AG04450 (cell line): ENCODE measurements at regions not wholly inside any gene's neighbourhood (a gene's known extent, or its start where the extent isn't known, plus 50 kb on each side); places are given as distances from the start of the nearest gene placed in this dataset.

Experiments used
- CTCF ChIA-PET: fragments of 300-600, 350-600 bp; formaldehyde crosslinking; extraction: SDS; loops from one replicate; lab custom pipeline; 2022; ENCODE audit warnings: antibody characterized with exemption, inconsistent platforms; lab: Charles Lee
- POLR2A ChIA-PET: fragments of 350-600 bp; formaldehyde crosslinking; extraction: SDS; loops from one replicate; lab custom pipeline; 2021; ENCODE audit warnings: antibody characterized with exemption, inconsistent platforms; lab: Yijun Ruan, JAX
- DNase-seq: peaks from one replicate; pipeline ENCODE4 v3.0.0-alpha.2; 2011; ENCODE audit warnings: low read depth, low spot score
- H3K27ac ChIP-seq: one replicate; pipeline ENCODE4 v1.5.1; 2012; ENCODE audit warnings: low read depth, low read length, control low read depth
- H3K27me3 ChIP-seq: one replicate; pipeline ENCODE4 v1.6.0; 2012; ENCODE audit warnings: low read length; ENCODE audit not compliant: control insufficient read depth, insufficient read depth
- H3K4me3 ChIP-seq: 2 replicates; pipeline ENCODE4 v1.5.1; 2011; ENCODE audit warnings: mild to moderate bottlenecking, low read depth, low read length, control low read depth
- H3K9me3 ChIP-seq: 2 replicates; pipeline ENCODE4 v1.5.1; 2012; ENCODE audit warnings: low read length; ENCODE audit not compliant: control insufficient read depth, insufficient read depth
- TF ChIP-seq, protein P1 (sequence below): IDR thresholded peaks from 2 replicates; pipeline ENCODE4 v1.5.1; 2011; ENCODE audit warnings: low read depth, low read length, control low read depth, inconsistent platforms

DNA sequence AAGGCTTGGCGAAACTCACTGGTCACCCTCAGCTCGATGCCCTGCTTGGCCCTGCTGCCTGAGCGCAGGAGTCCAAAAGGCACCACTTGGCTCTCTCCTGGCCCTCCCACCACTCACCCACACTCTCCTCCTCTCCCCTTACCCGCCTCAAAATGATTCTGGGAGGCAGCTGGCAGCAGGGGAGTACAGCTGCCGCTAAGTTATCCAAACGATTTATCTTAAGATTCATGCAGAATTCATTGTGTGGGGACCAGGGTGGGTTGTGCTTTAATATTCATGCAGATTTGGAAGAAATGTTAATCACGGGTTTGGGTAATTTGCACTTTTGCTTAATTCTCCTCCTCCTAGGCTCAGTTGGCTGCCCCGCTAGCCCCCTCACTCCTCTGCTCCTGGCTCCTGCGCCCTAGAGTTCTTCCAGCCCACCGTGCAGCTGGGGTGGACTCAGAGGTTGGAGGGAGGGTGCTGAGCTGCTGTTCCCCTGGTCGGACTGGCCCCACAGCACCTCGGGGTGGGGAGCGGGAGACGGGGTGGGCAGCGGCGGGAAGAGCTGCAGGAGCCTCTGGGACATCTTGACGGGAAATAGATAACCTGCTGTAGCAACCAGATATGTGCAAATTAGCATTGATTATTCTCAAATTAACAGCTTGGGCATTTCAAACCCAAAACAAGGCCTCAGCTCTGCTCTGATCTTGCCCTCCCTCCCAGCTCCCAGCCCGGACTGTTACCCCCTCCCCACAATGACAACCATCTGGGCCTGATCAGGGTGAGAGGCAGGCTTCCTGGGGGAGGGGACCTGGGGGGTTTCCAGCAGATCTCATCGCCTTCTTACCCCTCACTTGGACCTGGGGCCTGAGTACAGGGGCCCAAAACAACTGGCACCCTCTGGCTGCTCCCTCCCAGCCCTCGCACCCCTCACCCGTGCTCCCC is 122.6 kb upstream of the RPL38 start:
- Histone ChIP-seq H3K27me3 (no peaks in the 10 kb centered on the region), H3K9me3 (peaks cover 35% of the 10 kb centered on the region), H3K4me3 (no peak overlapping the region), H3K27ac (no peak overlapping the region)
- POLR2A ChIA-PET = no interaction called here
- CTCF ChIA-PET = no interaction called here
- DNase-seq = no peak
- TF ChIP-seq, protein P1, sequence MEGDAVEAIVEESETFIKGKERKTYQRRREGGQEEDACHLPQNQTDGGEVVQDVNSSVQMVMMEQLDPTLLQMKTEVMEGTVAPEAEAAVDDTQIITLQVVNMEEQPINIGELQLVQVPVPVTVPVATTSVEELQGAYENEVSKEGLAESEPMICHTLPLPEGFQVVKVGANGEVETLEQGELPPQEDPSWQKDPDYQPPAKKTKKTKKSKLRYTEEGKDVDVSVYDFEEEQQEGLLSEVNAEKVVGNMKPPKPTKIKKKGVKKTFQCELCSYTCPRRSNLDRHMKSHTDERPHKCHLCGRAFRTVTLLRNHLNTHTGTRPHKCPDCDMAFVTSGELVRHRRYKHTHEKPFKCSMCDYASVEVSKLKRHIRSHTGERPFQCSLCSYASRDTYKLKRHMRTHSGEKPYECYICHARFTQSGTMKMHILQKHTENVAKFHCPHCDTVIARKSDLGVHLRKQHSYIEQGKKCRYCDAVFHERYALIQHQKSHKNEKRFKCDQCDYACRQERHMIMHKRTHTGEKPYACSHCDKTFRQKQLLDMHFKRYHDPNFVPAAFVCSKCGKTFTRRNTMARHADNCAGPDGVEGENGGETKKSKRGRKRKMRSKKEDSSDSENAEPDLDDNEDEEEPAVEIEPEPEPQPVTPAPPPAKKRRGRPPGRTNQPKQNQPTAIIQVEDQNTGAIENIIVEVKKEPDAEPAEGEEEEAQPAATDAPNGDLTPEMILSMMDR = no peak

DNA sequence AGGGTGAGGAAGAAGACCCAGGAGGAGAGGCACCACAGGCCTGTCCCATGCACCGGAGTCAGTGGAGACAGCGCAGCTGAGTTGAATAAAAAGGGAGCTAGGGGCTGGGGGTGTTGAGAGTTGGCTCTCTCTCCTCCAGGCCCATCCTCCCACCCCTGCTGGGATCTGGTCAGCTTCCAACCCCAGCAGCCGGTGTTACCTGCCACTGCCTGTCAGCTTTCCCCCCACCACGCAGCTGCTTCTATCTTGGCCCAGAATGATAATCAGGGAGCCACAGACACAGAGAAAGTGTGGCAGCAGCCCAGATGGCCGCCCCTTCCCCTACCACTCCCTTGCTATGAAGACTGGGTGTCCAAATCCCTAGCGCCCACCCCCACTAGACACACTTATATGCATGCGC is 120.6 kb upstream of the RPL38 start:
- Histone ChIP-seq H3K27ac (no peak overlapping the region), H3K27me3 (no peaks in the 10 kb centered on the region), H3K9me3 (peaks cover 43% of the 10 kb centered on the region), H3K4me3 (no peak overlapping the region)
- no peak for DNase-seq
- TF ChIP-seq, protein P1 = no peak
- ChIA-PET CTCF (no interaction called here), POLR2A (no interaction called here)

DNA sequence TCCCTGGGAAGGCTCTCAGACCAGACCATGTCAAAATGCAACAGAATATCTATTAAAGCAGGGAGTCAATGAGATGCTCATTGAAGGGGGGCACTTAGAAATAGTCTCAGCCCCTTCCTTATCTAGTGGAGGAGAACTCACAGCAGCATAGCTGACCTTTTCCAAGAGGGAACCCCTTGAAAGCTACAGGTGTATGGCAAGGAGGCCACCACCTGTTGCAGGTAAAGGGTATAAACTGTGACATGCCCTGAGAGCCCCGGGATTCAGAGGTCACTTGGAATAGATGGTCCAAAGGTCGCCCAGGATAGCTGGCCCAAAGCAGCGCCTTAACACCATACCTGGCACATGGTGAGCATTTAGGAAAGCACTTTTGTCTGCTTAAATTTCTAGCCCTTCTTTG is 120.2 kb upstream of the RPL38 start:
- H3K4me3 ChIP-seq = no peak overlapping the region
- TF ChIP-seq, protein P1 = no peak
- H3K27me3 ChIP-seq = no peaks in the 10 kb centered on the region
- DNase-seq = no peak
- POLR2A ChIA-PET = no interaction called here
- peaks cover 40% of the 10 kb centered on the region for H3K9me3 ChIP-seq
- CTCF ChIA-PET = no interaction called here
- no peak overlapping the region for H3K27ac ChIP-seq

DNA sequence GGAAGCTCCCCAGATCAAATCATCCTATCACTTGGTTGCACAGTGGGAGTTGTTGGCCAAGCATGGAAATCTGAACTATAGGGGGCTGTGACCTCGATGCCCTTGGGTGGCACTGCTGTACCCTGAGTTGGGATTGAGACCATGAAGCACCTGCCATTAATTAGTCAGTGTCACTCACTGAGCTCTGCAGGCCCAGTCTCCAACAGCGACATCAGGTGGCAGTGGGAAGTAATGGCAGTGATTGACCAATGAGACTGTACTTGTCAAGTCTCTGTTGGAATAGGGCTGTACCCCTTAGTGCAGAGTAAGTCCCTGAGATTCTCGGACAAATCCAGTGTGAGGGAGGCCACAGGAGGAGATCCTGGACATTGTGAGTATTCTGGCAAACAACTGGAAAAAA is 118.0 kb upstream of the RPL38 start:
- DNase-seq = no peak
- CTCF ChIA-PET = no interaction called here
- Histone ChIP-seq H3K27me3 (no peaks in the 10 kb centered on the region), H3K9me3 (peaks cover 39% of the 10 kb centered on the region), H3K27ac (no peak overlapping the region), H3K4me3 (no peak overlapping the region)
- TF ChIP-seq, protein P1 = no peak
- POLR2A ChIA-PET = no interaction called here

DNA sequence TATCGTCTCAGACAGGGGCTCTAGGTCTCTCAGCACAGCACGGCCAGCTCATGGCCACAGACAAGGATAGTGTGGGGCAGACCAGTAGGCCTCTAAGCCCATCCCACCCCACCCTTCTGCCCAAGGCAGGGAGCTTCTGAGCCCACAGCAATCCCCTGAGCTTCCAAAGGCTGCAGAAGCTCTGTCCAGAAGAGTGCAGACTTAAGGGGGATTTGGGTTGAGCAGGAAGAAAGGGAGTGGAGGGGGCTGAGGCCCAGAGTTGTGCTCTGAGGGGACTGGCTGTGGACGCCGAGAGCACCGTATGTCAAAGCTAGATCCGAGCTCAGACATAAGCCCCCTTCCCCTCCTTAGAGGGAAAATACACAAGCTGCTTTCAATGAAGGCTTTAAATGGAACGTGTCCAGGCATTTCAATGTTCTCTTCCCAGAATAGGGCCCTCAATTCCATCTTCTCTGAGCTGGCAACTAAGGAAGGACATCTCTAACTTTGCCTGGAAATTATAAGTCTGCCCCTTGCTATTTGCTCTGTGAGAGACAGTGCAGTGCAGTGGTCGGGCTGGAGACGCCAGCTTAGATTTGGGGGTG is 116.4 kb upstream of the RPL38 start:
- ChIA-PET CTCF (no interaction called here), POLR2A (no interaction called here)
- Histone ChIP-seq H3K9me3 (peaks cover 27% of the 10 kb centered on the region), H3K4me3 (no peak overlapping the region), H3K27ac (no peak overlapping the region), H3K27me3 (no peaks in the 10 kb centered on the region)
- TF ChIP-seq, protein P1 = no peak
- DNase-seq = no peak
